GM18867 (cell line): ENCODE measurements at regions not wholly inside any gene's neighbourhood (a gene's known extent, or its start where the extent isn't known, plus 50 kb on each side); places are given as distances from the start of the nearest gene placed in this dataset.
"Not testable (repeated sequence)": the region's sequence is repeated elsewhere in the genome, so short reads cannot be mapped to it uniquely, and the experiment has no call there.

Experiments
- ATAC-seq: cut with Tn5 transposase; IDR thresholded peaks from one replicate; pipeline ENCODE4 v1.9.1; 2021; ENCODE audit warnings: mild to moderate bottlenecking, moderate library complexity; ENCODE audit not compliant: unreplicated experiment

DNA sequence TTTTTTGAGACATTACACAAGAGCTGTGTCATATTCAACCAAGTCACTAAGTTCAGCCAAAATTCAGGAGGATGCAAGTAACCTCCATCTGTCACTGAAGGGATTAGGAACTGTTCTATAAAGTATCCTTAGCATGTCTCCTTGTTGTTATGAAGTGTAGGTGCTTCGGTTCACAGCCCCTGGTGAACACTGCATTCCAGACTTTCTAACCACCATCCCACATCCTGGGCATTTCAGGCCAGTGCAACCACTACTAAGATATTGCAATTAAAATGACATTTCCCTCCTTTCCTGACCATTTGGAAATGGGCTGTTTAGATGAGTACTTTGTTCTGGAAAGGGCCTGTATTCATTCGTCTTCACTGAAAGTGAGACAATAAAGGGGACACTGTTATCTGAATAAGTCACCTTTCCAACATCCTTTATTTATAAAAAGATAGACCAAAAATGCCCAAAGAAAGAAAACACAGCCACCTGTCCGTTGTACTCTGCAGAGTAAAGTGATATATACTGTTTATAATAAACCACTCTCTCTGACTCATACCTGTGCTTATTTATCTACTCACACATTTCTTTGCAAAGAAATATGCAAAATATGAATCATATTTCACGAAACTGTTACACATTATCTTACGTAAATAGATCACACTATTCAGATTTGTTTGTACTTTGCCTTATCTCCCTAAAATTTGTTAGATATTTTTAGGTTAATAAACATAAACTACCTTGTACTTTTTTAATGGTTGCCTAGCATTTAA lies 861.9 kb downstream of the CDH18 start:
- no peak for ATAC-seq

DNA sequence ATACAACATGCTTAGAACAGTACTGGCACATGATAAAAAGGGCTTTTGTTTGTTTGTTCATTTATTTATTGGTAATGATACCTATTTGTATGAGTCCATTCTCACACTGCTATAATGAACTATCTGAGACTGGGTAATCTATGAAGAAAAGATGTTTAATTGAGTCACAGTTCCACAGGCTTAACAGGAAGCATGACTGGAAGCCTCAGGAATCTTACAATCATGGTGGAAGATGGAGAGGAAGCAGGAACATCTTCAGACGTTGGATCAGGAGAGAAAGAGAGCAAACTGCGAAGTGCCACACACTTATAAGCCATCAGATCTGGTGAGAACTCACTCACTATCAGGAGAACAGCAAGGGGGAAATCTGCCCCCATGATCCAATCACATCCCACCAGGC lies 847.7 kb downstream of the CDH18 start:
- ATAC-seq, result no peak

DNA sequence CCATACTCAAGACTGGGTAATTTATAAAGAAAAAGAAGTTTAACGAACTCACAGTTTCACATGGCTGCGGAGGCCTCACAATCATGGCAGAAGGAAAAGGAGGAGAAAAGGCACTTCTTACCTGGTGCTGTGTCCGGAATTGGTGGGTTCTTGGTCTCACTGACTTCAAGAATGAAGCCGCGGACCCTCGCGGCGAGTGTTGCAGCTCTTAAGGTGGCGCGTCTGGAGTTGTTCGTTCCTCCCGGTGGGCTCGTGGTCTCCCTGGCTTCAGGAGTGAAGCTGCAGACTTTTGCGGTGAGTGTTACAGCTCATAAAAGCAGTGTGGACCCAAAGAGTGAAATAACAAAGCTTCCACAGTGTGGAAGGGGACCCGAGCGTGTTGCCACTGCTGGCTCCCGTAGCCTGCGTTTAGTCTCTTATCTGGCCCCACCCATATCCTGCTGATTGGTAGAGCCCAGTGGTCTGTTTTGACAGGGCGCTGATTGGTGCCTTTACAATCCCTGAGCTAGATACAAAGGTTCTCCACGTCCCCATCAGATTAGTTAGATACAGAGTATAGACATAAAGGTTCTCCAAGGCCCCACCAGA lies 846.0 kb downstream of the CDH18 start:
- ATAC-seq, result not testable (repeated sequence)

GRCh38 chr5:19142713-19143414 lies 845.1 kb downstream of the CDH18 start:
- not testable (repeated sequence) for ATAC-seq

GRCh38 chr5:19143935-19144334 lies 844.1 kb downstream of the CDH18 start:
- ATAC-seq, result no peak

- ATAC-seq, result no peak
These were observed 818.6 kb downstream of the CDH18 start for GRCh38 chr5:19169426-19169825.

GRCh38 chr5:19172926-19173470 lies 815.0 kb downstream of the CDH18 start:
- ATAC-seq, result no peak

- ATAC-seq, result no peak
These were observed 812.0 kb downstream of the CDH18 start for GRCh38 chr5:19175776-19176570.

DNA sequence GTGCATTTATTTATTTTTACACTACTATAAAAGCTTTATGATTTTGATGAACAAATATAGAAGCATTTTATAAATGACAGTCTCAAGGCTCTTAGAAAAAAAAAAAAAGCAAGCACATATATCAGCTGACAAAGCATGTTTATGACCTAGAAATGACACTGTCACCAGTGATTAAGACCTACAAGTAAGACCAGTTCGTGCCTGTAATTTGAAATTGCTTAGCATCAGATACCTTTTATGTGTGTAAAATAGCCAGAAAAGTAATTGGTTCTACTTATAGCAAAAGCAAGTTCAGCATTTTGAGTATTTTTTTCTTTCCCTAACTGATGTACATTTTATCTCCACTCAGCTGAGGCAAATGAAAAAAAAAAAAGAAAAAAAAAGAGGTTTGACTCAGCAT lies 808.4 kb downstream of the CDH18 start:
- no peak for ATAC-seq

GRCh38 chr5:19189176-19189575 lies 798.8 kb downstream of the CDH18 start:
- ATAC-seq, result no peak

DNA sequence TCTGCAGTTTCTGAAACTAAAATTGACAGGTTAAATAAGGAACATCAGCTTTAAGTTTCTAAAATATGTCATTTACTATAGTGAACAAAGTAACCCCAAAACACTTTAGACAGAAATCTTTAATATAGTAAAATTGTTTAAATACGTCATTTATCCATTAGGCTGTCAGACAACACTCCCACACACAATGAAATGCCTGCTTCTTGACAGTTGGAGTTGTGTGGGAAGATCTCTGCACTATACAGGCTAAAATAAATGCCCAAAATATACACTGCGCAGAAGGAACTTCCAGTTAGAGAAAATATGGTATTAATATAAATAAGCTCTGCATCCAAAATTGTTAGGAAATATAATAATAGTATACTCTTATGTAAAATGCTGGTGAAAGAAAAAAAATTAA lies 794.4 kb downstream of the CDH18 start:
- no peak for ATAC-seq

GRCh38 chr5:19196631-19197030 lies 791.4 kb downstream of the CDH18 start:
- no peak for ATAC-seq

GRCh38 chr5:19200251-19200650 lies 787.7 kb downstream of the CDH18 start:
- no peak for ATAC-seq

DNA sequence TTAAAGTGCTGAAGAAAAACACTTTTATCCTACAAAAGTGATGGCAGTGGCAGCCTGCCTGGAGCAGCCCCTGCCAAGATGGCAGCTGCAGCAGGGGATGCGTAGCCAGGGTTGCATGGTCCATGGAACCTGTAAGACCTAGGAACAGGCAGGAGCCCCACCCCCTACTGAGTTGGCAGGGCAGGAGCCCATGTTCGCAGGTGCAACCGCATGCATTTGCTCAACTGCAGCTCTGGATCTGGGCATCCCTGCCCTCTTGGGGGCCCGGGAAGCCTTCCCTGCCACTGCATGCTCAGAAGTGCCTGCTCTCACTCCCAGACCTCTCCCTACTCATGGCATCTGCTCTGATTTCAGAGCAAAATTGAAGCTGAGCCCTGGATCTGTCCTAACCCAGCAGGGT lies 779.6 kb downstream of the CDH18 start:
- ATAC-seq, result no peak

- no peak for ATAC-seq
These were observed 777.1 kb downstream of the CDH18 start for GRCh38 chr5:19210886-19211285.

DNA sequence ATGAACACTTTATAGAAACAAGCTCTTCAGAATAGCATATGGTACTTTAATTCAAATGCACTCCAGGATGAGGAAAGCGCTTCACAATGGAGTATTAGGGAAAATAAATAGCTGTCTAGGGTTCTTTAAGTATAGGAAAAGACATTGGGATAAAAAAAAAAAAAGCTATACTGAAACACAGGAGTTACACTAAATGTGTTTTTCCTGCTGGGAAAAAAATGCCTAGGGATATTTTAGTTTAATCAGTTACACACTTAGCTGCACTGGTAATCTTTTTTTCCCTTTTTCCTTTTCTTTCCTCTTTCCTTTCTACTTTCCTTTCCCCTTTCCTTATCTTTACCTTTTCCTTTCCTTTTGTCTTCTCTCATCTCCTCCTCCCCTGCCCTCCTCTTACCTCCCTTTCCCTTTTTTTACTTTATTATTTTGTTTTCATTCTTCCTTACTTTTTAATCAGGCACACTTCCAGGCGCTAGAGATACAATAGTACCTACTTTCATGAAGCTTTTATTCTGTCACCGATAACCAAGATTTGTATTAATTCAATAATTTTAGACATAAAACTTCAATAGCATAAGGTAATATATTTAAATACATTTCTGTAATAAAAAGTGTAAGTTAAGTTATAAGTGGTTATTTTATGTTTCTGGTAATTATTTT lies 758.7 kb downstream of the CDH18 start:
- no peak for ATAC-seq

DNA sequence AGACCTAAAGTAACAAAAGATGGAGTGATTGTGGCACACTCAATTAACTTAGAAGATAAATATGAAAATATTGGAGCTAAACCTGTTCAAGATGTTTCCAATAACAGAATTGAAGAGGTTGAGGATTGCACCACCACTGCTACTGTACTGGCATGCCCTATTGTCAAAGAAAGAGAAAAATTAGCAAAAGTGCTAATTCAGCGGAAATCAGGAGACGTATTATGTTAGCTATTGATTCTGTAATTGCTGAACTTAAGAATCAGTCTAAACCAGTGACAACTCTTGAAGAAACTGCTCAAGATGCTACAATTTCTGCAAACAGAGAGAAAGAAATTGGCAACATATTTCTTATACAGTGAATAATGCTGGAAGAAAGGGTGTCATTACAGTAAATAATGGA lies 754.4 kb downstream of the CDH18 start:
- ATAC-seq, result no peak

- no peak for ATAC-seq
These were observed 752.9 kb downstream of the CDH18 start for GRCh38 chr5:19235101-19235584.

GRCh38 chr5:19240170-19240569 lies 747.8 kb downstream of the CDH18 start:
- ATAC-seq, result no peak

- no peak for ATAC-seq
These were observed 746.3 kb downstream of the CDH18 start for GRCh38 chr5:19241690-19242089.
